Loucy (cell line): ENCODE measurements at regions not wholly inside any gene's neighbourhood (a gene's known extent, or its start where the extent isn't known, plus 50 kb on each side); places are given as distances from the start of the nearest gene placed in this dataset.

Source experiments
- H2AFZ ChIP-seq: fragments of 200-600 bp; sonication (generic); 2 replicates; pipeline ENCODE4 v1.6.0; 2016; ENCODE audit warnings: antibody characterized with exemption, mild to moderate bottlenecking, low read length, moderate library complexity
- H3F3A ChIP-seq: fragments of 200-600 bp; 2 replicates; pipeline ENCODE4 v1.6.0; 2016; ENCODE audit warnings: antibody characterized with exemption, low read depth, mild to moderate bottlenecking
- H3K27me3 ChIP-seq: fragments of 200-600 bp; sonication (generic); 2 replicates; pipeline ENCODE4 v1.6.1; 2014; ENCODE audit warnings: low read length, mild to moderate bottlenecking; ENCODE audit not compliant: insufficient read depth, poor library complexity, severe bottlenecking
- H3K36me3 ChIP-seq: fragments of 200-600 bp; sonication (generic); 2 replicates; pipeline ENCODE4 v1.6.1; 2016; ENCODE audit warnings: low read length; ENCODE audit not compliant: insufficient read depth
- H3K4me1 ChIP-seq: fragments of 200-600 bp; sonication (generic); 2 replicates; pipeline ENCODE4 v1.5.1; 2014; ENCODE audit warnings: low read length, mild to moderate bottlenecking; ENCODE audit not compliant: insufficient read depth, poor library complexity, severe bottlenecking
- H3K4me2 ChIP-seq: fragments of 200-600 bp; sonication (generic); 2 replicates; pipeline ENCODE4 v1.6.0; 2014; ENCODE audit warnings: antibody characterized with exemption, low read length, low read depth, mild to moderate bottlenecking; ENCODE audit not compliant: poor library complexity, severe bottlenecking
- H3K4me3 ChIP-seq: fragments of 200-600 bp; sonication (generic); 2 replicates; pipeline ENCODE4 v1.5.1; 2014; ENCODE audit warnings: low read length, mild to moderate bottlenecking, mixed read lengths; ENCODE audit not compliant: poor library complexity, severe bottlenecking
- H3K79me2 ChIP-seq: fragments of 200-600 bp; sonication (generic); 2 replicates; pipeline ENCODE4 v1.6.1; 2014; ENCODE audit warnings: low read length; ENCODE audit not compliant: insufficient read depth
- H3K9ac ChIP-seq: fragments of 200-600 bp; sonication (generic); 2 replicates; pipeline ENCODE4 v1.6.0; 2014; ENCODE audit warnings: mild to moderate bottlenecking, low read depth, low read length, moderate library complexity; ENCODE audit not compliant: poor library complexity, severe bottlenecking
- H3K9me2 ChIP-seq: fragments of 200-600 bp; sonication (generic); replicated peaks from 2 replicates; pipeline ENCODE4 v1.6.1; 2016; ENCODE audit warnings: low read depth, low read length, mixed read lengths
- H3K9me3 ChIP-seq: fragments of 200-600 bp; sonication (generic); 2 replicates; pipeline ENCODE4 v1.6.1; 2014; ENCODE audit warnings: mild to moderate bottlenecking, antibody characterized with exemption, low read length, low read depth; ENCODE audit not compliant: insufficient read depth
- H4K20me1 ChIP-seq: fragments of 200-600 bp; sonication (generic); 2 replicates; pipeline ENCODE4 v1.6.0; 2014; ENCODE audit warnings: antibody characterized with exemption, low read length, mild to moderate bottlenecking; ENCODE audit not compliant: insufficient read depth, poor library complexity, severe bottlenecking
- CTCF ChIP-seq: fragments of 200-600 bp; sonication (generic); conservative IDR thresholded peaks from 2 replicates; pipeline ENCODE4 v1.5.1; 2014; ENCODE audit warnings: mild to moderate bottlenecking, antibody characterized with exemption, low read length
- EZH2phosphoT487 ChIP-seq: fragments of 200-600 bp; IDR thresholded peaks from 2 replicates; pipeline ENCODE4 v1.6.1; 2018; ENCODE audit warnings: antibody characterized with exemption, mild to moderate bottlenecking, moderate library complexity, borderline replicate concordance

GRCh38 chr3:102896851-102897621 is 462.2 kb downstream of the ZPLD1 start:
- Histone ChIP-seq H2AFZ (no peak overlapping the region; the same call in 1 of the 2 replicates), H3F3A (no peaks in the 10 kb centered on the region), H3K9me2 (no peaks in the 10 kb centered on the region), H3K79me2 (no peaks in the 10 kb centered on the region), H3K4me2 (no peak overlapping the region), H3K36me3 (no peaks in the 10 kb centered on the region), H3K4me1 (no peaks in the 10 kb centered on the region), H4K20me1 (no peaks in the 10 kb centered on the region), H3K9me3 (no peaks in the 10 kb centered on the region), H3K27me3 (no peaks in the 10 kb centered on the region), H3K4me3 (no peak overlapping the region), H3K9ac (no peak overlapping the region)
- TF ChIP-seq CTCF (no peak), EZH2phosphoT487 (no peak)

GRCh38 chr3:102904629-102905028 is 469.8 kb downstream of the ZPLD1 start:
- no peak overlapping the region for H3K9ac ChIP-seq
- H3K9me3 ChIP-seq: no peaks in the 10 kb centered on the region

GRCh38 chr3:102905811-102906210 is 471.0 kb downstream of the ZPLD1 start:
- no peaks in the 10 kb centered on the region for H3K79me2 ChIP-seq
- no peaks in the 10 kb centered on the region for H3K36me3 ChIP-seq
- H3K4me1 ChIP-seq: no peaks in the 10 kb centered on the region
- no peak overlapping the region for H3K4me2 ChIP-seq
- no peaks in the 10 kb centered on the region for H4K20me1 ChIP-seq
- H3K27me3 ChIP-seq: no peaks in the 10 kb centered on the region
- no peak for TF ChIP-seq CTCF
- no peak for TF ChIP-seq EZH2phosphoT487
- H3F3A ChIP-seq: no peaks in the 10 kb centered on the region
- no peak overlapping the region for H2AFZ ChIP-seq
- H3K9ac ChIP-seq: no peak overlapping the region
- no peaks in the 10 kb centered on the region for H3K9me2 ChIP-seq
- H3K9me3 ChIP-seq: no peaks in the 10 kb centered on the region
- H3K4me3 ChIP-seq: no peak overlapping the region

More at GRCh38 chr3:102904629-102905028, 469.8 kb downstream of the ZPLD1 start:
- TF ChIP-seq EZH2phosphoT487 (no peak), CTCF (no peak)
- Histone ChIP-seq H3K79me2 (no peaks in the 10 kb centered on the region), H3K4me2 (no peak overlapping the region), H3K4me3 (no peak overlapping the region), H3K4me1 (no peaks in the 10 kb centered on the region), H3K9me2 (no peaks in the 10 kb centered on the region), H4K20me1 (no peaks in the 10 kb centered on the region), H3K36me3 (no peaks in the 10 kb centered on the region), H3F3A (no peaks in the 10 kb centered on the region), H3K27me3 (no peaks in the 10 kb centered on the region), H2AFZ (no peak overlapping the region)
